Non-pigmented ciliary epithelial cell (primary cell): ENCODE measurements at regions not wholly inside any gene's neighbourhood (a gene's known extent, or its start where the extent isn't known, plus 50 kb on each side); places are given as distances from the start of the nearest gene placed in this dataset.

Experiments used
- DNase-seq: peaks from one replicate; pipeline ENCODE4 v3.0.0-alpha.2; 2010; ENCODE audit warnings: low read depth

DNA sequence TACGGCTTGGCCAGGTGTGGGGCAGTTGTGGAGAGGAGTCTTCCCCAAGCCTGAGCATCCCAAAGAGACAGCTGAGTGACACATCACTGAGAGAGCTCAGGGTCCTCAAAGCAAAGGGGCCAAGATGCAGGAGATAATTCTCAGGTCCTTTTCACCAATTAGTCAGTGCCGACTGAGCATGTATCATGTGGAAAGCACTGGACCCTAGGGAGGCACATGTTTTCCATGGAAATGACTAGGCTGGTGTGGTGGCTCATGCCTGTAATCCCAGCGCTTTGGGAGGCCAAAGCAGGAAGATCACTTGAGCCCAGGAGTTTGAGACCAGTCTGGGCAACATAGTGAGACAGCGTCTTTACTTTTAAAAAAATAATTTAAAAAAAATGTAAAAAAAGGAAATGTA is 67.3 kb upstream of the PRPS1 start:
- DNase-seq, result no peak

DNA sequence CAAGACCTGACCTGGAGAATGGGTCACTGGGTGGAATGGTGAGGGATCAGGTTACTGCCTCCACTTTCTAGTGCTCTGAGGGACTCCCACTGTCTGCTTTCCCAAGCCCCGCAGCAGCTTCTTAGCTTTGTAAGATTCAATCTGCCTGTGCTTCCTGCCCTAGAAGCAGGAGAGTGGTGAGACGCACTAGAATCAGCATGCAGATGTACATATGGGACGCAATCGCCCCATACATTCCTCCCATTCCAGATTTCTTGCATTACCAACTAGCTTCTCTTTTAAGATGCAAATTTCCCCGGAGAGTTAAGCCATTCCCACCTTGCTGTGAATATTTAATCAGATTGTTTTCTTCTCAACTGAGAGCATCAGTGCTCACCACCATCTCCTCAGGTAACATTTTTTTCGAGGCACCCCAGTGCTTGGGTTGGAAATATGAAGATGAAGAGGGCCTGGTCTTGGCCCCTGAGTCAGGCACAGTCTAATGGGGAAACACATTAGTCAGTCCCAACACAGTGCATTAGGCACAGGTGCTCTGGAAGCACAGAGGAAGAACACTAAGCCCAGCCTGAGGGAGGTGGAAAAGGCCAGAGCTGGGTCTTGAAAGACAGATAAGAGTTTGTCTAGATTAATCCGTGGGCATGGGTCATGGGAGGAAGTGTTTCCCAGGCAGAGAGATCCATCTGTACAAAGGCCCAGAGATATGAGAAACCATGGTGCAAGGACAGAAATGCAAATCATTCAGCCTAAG is 66.7 kb upstream of the PRPS1 start:
- no peak for DNase-seq

DNA sequence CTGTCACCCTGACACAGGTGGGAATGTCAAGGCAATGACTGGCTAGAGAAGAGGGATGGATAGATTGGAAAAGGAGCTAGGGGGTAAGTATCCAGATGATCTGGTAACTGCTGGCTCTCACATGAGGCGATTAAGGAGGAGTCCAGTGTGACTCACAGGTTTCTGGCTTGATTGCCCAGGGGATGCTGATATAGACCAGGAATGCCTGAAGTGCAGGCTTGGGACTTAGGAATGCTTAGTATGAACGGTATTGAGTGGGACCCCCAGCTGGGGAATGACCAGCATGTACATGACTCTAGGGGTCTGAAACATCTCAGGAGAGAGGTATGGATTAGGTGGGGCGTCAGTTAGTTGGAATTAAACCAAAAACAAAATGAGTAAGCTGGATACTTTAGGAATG is 65.8 kb upstream of the PRPS1 start:
- peak; percentile 69 for DNase-seq

DNA sequence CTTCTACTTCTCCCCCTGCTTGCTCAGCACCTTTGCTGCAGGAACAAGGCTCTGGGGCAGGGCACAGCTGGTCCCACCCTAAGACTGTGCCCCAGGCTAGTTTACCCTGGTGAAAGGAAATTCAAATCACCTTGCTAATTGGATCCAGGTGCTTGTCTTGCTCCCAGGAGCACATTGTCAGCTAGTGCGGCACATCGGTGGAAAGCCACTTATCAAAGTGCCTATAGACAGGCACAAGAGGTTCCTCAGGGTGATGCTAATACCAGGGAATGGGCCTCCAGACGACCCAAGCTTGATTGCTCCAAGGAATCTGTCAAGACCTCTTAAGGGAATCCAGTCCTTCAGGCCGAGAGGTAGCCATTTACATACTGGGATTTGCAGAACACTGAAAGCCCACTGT is 64.5 kb upstream of the PRPS1 start:
- DNase-seq, result no peak

DNA sequence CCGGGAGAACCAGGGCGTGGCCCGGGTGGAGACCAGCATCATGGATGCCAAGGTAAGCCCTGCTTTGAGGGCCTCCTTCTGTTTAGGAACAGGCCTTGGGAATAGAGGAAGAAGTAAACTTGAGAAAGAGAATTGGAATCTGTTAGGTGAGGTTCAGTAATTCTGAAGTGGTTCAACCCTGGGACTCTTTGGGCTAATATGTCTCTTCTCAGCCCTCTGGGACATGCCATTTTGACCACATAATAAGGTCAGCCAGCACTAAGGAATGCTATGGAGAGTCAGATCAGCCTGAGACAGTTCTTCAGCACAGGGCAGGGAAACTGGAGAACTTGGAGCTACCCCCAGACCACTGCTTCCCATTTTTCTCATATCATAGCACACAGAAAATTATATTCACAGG is 63.3 kb upstream of the PRPS1 start:
- no peak for DNase-seq

DNA sequence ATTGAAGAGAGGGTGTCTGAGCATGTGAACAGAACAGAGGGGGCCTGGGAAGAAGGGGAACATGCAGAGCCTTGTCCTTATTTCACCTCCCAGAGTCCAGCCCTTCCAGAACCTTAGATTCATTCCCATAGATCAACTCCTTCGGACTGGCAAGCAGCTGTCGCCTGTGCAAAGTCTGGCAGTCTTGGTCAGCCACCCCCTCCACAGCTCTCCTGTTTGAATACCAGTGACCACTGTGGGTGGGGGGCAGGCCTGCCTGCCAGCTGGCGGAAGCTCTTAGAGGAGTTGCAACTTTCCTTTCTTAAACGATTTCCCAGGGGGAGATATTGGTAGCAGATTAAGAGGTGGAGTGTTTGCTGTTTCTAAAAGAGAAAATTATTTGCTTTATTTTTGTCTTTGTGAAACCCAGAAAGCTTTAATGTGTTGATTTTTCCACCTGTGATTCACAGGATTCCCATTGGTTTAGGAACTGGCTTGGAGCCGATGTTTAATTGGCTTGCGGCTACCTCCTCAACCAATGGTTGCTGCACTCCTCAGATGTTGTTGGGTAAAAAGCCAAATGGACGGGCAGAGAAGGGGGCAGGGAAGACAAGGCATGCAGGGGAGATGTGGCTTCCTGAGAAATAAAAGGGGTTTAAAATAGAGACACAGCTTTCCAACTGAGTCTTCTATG is 62.2 kb upstream of the PRPS1 start:
- DNase-seq, result peak; percentile 37

DNA sequence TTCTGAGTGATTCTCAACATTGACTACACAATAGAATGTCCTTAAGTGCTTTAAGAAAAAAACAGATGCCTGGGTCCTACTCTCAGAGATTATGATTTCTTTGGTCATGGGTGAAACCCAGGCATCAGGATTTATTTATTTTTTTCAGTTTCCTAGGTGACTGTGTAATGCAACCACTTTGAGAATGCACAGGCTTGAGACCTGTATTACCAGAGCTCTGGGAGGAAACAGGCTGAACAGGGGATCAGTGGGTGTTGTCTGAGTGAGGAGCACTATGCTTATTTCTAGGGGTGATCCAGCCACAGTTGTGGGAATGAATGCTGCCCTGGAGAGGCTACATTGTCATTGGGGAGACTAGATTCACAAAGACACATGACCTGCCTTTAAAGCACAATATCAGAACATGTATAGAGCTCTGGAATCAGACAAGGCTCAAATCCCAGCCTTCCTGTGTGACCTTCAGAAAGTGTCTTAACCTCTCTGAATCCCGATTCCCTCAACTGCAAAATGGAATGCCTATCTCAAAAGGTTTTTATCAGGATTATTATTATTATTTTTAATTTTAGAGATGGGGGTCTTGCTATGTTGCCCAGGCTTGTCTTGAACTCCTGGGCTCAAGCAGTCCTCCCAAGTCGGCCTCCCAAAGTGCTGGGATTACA is 61.6 kb upstream of the PRPS1 start:
- DNase-seq, result no peak

DNA sequence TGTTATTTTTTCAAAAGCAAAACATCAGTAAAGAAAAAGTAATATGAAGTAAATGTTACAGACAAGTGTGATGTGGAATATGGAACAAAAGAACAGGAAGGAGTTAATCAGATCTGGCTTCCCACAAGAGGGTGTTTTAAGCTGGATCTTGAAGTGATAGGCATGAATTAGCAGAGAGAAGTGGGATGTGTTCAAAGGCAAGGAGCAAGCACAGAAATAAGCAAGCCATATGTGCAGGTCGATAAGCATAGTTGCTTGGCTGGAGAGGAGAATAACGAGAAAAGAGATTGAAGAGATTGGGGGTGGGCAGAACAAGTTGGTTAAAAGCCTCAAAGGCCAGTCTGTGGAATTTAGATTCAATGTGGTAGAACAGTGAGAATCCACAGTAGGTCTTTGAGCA is 60.9 kb upstream of the PRPS1 start:
- no peak for DNase-seq

DNA sequence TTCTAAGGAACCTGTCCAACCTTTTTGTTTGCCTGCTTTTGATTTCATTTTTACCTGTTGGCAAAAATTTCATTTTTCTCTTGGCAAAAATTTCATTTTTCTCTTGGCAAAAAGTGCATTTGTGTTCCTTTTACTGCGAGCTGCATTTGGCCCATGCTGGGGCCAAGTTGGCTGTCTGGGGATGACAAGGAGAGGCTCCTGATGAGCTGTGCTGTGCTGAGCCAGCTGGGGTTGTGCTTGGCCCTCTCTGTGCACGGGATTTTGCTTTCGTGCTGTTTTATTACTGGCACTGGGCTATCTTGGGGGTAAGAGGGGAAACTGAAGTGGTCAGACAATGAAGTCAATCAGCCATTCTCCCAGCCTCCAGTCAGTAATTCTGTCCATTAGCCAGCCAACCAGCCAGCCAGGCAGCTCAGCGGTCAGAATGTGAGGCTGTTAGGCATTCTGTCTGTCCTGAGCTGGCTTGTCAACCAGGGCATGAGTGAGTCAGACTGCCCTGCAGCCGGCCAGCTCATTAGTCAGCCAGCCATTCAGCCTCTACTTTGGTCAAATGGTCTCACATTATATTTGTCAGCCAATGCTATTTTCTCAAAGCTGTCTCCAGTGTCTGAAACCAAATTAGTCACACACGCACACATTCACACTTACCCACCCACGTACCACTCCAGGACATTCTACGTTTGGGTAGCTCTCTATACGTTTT is 56.9 kb upstream of the PRPS1 start:
- DNase-seq, result peak; percentile 73

DNA sequence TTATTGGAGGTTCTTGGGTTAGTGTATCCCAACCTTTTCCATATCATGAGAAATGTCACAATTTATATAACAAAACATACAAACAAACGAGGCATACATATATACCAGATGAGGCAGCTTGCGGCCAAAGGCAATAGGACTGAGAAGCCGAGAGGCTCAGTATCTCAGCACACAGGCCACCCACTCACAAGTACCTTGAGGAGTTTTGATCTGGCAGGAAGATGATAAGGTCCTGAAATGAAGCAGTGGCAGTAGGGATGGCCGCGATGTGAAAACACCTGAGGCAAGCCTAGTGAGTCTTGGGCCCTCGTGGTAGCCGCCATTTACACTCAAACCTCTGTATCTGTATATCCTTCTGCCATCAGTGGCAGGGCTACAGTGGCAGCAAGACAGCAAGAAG is 55.3 kb upstream of the PRPS1 start:
- DNase-seq, result no peak

DNA sequence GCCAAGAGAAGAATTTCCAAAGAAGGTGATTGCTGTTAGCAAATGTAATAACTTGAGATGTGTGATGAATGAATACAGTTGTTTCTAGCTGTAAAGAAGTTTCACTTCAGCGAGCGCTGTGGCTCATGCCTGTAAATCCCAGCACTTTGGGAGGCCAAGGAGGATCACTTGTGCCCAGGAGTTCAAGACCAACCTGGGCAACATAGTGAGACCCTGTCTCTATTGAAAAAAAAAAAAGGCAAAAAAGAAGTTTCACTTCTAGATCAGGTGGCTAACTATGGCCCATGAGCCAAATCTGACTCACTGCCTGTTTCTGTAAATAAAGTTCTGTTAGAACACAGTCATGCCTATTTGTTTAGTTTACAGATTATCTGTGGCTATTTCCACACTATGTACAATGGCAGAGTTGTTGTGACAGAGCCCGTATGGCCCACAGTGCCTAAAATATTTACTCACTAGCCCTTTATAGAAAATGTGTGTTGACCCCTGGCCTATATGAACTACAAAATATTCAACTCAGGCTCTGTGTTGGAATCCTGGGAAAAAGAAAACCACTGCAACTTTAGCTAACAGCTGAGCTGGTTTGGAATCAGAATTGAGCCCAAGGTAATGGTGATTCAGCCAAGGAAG is 54.1 kb upstream of the PRPS1 start:
- DNase-seq, result no peak

DNA sequence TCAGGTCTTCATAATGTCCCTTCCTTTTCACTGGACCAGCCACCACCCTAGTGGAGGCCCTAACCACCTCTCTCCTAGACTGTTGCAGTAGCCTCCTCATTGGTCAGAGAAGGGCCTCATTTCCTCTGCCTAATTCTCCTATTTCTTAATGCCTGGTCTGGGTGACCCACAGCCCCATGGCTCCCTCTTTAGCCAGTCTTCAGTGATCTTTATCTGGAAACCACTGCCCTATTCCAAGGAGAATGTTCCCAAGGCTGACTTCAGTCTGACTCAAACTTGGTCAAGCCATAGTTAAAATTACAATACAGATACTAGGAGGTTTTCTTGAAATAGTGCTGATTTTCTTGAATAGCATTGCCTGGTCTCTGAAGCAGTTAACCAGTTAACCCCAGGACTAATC is 53.6 kb upstream of the PRPS1 start:
- DNase-seq, result no peak

DNA sequence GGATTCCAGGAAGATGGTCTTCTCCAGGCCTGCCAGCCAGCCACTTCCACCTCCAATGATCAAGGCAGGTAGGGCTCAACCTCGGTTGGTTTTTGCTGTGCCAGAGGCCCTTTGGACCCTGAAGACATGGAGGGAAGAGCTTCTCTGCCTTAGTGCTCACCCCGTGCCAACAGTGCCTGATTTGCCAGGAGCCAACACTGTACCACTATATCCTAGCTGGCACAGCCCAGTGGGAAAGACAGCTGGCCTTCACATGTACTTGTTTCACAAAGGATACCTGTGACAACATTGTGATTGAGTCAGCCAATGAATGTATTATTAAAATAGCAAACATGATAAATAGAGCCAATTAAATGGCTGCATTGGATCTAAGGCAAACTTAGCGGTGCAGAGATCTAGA is 51.9 kb upstream of the PRPS1 start:
- DNase-seq, result no peak

DNA sequence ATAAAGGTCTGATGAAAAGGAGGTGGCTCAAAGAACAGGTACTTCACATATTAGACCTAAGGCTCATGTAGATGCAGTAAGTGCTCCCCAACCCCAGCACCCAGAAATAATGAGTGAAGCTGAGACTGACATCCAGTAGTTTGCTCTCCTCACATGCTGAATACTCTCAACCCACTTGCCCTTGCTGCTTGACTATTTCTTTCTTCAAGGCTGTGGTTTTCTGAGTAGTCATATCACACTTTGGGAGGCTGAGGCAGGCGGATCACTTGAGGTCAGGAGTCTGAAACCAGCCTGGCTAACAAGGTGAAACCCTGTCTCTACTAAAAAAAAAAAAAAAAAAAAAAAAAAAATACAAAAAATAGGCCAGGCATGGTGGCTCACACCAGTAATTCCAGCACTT is 51.5 kb upstream of the PRPS1 start:
- no peak for DNase-seq

DNA sequence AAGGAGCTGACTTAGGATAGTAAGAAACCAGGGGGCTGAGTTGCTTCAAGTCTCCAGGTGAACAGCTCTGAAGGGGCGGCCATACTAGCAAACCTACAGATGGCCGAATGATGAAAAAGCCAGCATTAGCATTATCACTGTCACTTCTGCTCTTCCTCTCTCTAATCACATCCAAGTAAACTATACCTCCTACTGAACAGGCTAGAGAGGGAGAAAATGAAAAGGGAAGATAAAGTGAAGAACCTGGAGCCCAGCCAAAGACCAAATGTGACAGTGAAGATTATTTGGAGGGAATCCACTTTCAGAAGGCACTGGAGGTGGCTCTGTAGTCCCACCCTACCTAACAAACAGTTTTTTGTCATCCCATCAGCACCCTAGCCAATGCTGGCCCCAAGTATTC is 50.4 kb upstream of the PRPS1 start:
- no peak for DNase-seq
